Keratinocyte (primary cell): ENCODE measurements at regions not wholly inside any gene's neighbourhood (a gene's known extent, or its start where the extent isn't known, plus 50 kb on each side); places are given as distances from the start of the nearest gene placed in this dataset.

Experiments
- DNase-seq: peaks from one replicate; pipeline ENCODE4 v3.0.0-alpha.2; 2011; ENCODE audit warnings: low read depth, missing footprints, low spot score
- FAIRE-seq: peaks from 2 replicates; lab custom pipeline; 2011; peaks lifted over from hg19 to GRCh38; lab: Jason Lieb, UNC
- H2AFZ ChIP-seq: 2 replicates; pipeline ENCODE4 v1.6.0; 2012; ENCODE audit warnings: low read length, control low read depth, inconsistent platforms; ENCODE audit not compliant: control insufficient read depth
- H3K27ac ChIP-seq: 2 replicates; pipeline ENCODE4 v1.5.1; 2011; ENCODE audit warnings: low read length; ENCODE audit not compliant: control insufficient read depth, insufficient read depth
- H3K27me3 ChIP-seq: 3 replicates; pipeline ENCODE4 v1.6.0; 2011; ENCODE audit warnings: low read length; ENCODE audit not compliant: control insufficient read depth, insufficient read depth; ENCODE audit errors: extremely low read depth
- H3K36me3 ChIP-seq, 2 experiments: 2 replicates in 1 of 2; 3 replicates in 1 of 2; pipeline ENCODE4 v1.5.1; 2011; ENCODE audit warnings: low read length in 2 of 2, mild to moderate bottlenecking in 1 of 2; ENCODE audit not compliant: control insufficient read depth in 2 of 2, insufficient read depth in 2 of 2; ENCODE audit errors: extremely low read depth in 1 of 2
- H3K4me1 ChIP-seq: 3 replicates; pipeline ENCODE4 v1.5.1; 2011; ENCODE audit warnings: low read length; ENCODE audit not compliant: control insufficient read depth, insufficient read depth; ENCODE audit errors: extremely low read depth
- H3K4me2 ChIP-seq: 3 replicates; pipeline ENCODE4 v1.6.0; 2011; ENCODE audit warnings: low read depth, low read length; ENCODE audit not compliant: control insufficient read depth, insufficient read depth; ENCODE audit errors: extremely low read depth
- H3K4me3 ChIP-seq, 3 experiments: fragments of 200-600 bp in 1 of 3; sonication (generic) in 1 of 3; 2 replicates in 2 of 3; 3 replicates in 1 of 3; pipeline ENCODE4 v1.5.1; 2011 to 2016; ENCODE audit warnings: low read length in 3 of 3, mild to moderate bottlenecking in 3 of 3, control low read depth in 2 of 3, inconsistent platforms in 1 of 3, low read depth in 1 of 3, mixed read lengths in 1 of 3, mixed run types in 1 of 3, moderate library complexity in 1 of 3; ENCODE audit not compliant: control insufficient read depth in 2 of 3, insufficient read depth in 2 of 3; ENCODE audit errors: extremely low read depth in 1 of 3
- H3K79me2 ChIP-seq: 2 replicates; pipeline ENCODE4 v1.6.0; 2012; ENCODE audit warnings: low read length; ENCODE audit not compliant: control insufficient read depth, insufficient read depth
- H3K9ac ChIP-seq: 3 replicates; pipeline ENCODE4 v1.6.0; 2011; ENCODE audit warnings: low read length; ENCODE audit not compliant: control insufficient read depth, insufficient read depth; ENCODE audit errors: extremely low read depth
- H3K9me1 ChIP-seq: 3 replicates; pipeline ENCODE4 v1.6.0; 2011; ENCODE audit warnings: low read length; ENCODE audit not compliant: control insufficient read depth, insufficient read depth; ENCODE audit errors: extremely low read depth
- H3K9me3 ChIP-seq: 2 replicates; pipeline ENCODE4 v1.5.1; 2012; ENCODE audit warnings: low read depth, low read length; ENCODE audit not compliant: control insufficient read depth
- H4K20me1 ChIP-seq: 3 replicates; pipeline ENCODE4 v1.6.0; 2011; ENCODE audit warnings: low read length; ENCODE audit not compliant: control insufficient read depth, insufficient read depth; ENCODE audit errors: extremely low read depth
- EZH2 ChIP-seq: IDR thresholded peaks from one replicate; pipeline ENCODE4 v1.6.1; 2012; ENCODE audit warnings: inconsistent platforms, mild to moderate bottlenecking, low read length, moderate library complexity
- dilution Hi-C: fragments of 300-500 bp; cut with MboI; formaldehyde crosslinking; loops from one replicate; pipeline ENCODE4 v1.7.0; 2020; ENCODE audit warnings: low sequenced_read_pairs; ENCODE audit not compliant: extremely low pct_ligation_motif_present
- TF ChIP-seq, protein P1 (sequence below), 3 experiments: IDR thresholded peaks in 1 of 3; conservative IDR thresholded peaks in 1 of 3; optimal IDR thresholded peaks in 1 of 3; 2 replicates in 2 of 3; 3 replicates in 1 of 3; pipeline versions ENCODE3 to v1.5.1; 2011; ENCODE audit warnings: low read length in 3 of 3, mild to moderate bottlenecking in 3 of 3, moderate library complexity in 2 of 3, control low read depth in 1 of 3, inconsistent platforms in 1 of 3; ENCODE audit not compliant: insufficient read depth in 2 of 3; ENCODE audit errors: extremely low read depth in 1 of 3

DNA sequence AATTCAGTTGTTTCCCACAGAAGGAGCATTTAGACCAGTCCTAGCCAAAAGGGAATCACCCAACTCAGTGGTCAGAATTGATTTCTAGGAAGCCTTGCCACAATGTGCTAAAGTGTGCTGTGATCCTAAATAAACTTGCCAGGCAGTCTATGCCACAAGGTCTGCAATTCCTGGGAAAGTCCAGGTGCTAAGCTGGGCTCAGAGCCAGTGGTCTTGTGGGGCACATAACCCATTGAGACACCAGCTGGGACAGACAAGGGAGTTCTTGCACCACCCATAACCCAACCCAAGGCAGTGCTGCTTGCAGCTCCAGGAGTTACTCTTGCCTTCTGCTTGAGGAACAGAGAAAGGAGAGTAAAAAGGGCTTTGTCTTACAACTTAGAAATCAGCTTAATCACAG lies 489.5 kb upstream of the SPRY2 start:
- Histone ChIP-seq H3K4me3 (no peak overlapping the region), H4K20me1 (no peaks in the 10 kb centered on the region), H3K27ac (no peak overlapping the region), H3K79me2 (no peaks in the 10 kb centered on the region), H3K9ac (no peak overlapping the region), H3K36me3 (no peaks in the 10 kb centered on the region), H3K27me3 (no peaks in the 10 kb centered on the region), H3K9me3 (no peaks in the 10 kb centered on the region), H3K9me1 (no peaks in the 10 kb centered on the region), H3K4me1 (no peaks in the 10 kb centered on the region), H3K4me2 (no peak overlapping the region), H2AFZ (no peak overlapping the region)
- FAIRE-seq = no peak
- dilution Hi-C loops = no loop called here
- TF ChIP-seq, protein P1, sequence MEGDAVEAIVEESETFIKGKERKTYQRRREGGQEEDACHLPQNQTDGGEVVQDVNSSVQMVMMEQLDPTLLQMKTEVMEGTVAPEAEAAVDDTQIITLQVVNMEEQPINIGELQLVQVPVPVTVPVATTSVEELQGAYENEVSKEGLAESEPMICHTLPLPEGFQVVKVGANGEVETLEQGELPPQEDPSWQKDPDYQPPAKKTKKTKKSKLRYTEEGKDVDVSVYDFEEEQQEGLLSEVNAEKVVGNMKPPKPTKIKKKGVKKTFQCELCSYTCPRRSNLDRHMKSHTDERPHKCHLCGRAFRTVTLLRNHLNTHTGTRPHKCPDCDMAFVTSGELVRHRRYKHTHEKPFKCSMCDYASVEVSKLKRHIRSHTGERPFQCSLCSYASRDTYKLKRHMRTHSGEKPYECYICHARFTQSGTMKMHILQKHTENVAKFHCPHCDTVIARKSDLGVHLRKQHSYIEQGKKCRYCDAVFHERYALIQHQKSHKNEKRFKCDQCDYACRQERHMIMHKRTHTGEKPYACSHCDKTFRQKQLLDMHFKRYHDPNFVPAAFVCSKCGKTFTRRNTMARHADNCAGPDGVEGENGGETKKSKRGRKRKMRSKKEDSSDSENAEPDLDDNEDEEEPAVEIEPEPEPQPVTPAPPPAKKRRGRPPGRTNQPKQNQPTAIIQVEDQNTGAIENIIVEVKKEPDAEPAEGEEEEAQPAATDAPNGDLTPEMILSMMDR (optimal IDR thresholded peaks at IDR 0.05 in 1 of 3, IDR thresholded peaks at IDR 0.05 in 1 of 3, conservative IDR thresholded peaks at IDR 0.05 in 1 of 3; ENCODE audit: extremely low read depth in 1 of 3, insufficient read depth in 2 of 3, low read length in 3 of 3) = no peak
- no peak for TF ChIP-seq EZH2
- DNase-seq = no peak

DNA sequence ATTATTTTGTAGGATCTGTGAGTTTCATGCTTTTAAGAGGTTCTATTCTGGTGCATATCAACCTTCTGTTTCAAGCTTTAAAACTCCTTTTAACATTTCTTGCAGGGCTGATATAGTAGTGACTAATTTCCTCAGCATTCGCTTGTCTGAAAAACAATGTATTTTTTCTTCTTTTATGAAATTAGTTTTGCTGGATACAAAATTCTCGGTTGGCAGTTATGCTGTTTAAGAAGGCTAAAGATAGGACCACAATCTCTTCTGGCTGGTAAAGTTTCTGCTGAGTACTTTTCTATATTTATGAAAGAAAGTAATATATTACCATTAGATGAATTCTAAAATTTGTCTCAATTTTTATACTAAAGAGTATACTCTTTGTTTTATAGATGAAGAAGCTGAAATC lies 487.8 kb upstream of the SPRY2 start:
- Histone ChIP-seq H3K27me3 (no peaks in the 10 kb centered on the region), H2AFZ (no peak overlapping the region), H3K4me3 (no peak overlapping the region), H3K4me2 (no peak overlapping the region), H3K4me1 (no peaks in the 10 kb centered on the region), H3K9me1 (no peaks in the 10 kb centered on the region), H3K9me3 (no peaks in the 10 kb centered on the region), H3K79me2 (no peaks in the 10 kb centered on the region), H3K9ac (no peak overlapping the region), H4K20me1 (no peaks in the 10 kb centered on the region), H3K36me3 (no peaks in the 10 kb centered on the region), H3K27ac (no peak overlapping the region)
- TF ChIP-seq EZH2 = no peak
- TF ChIP-seq, protein P1 (optimal IDR thresholded peaks at IDR 0.05 in 1 of 3, IDR thresholded peaks at IDR 0.05 in 1 of 3, conservative IDR thresholded peaks at IDR 0.05 in 1 of 3; ENCODE audit: extremely low read depth in 1 of 3, insufficient read depth in 2 of 3, low read length in 3 of 3) = no peak
- DNase-seq (no peak), FAIRE-seq (no peak)
- dilution Hi-C loops = no loop called here
